Endothelial cell of hepatic sinusoid (primary cell): ENCODE measurements at regions not wholly inside any gene's neighbourhood (a gene's known extent, or its start where the extent isn't known, plus 50 kb on each side); places are given as distances from the start of the nearest gene placed in this dataset.
"Not testable (repeated sequence)": the region's sequence is repeated elsewhere in the genome, so short reads cannot be mapped to it uniquely, and the experiment has no call there.

Source experiments
- in situ Hi-C: cut with HindIII; loops from 2 replicates; pipeline ENCODE4 v1.10.0; 2017; ENCODE audit warnings: low sequenced_read_pairs

GRCh38 chr18:60020107-60020925, 120.5 kb downstream of the PMAIP1 start:
- in situ Hi-C loops = no loop called here

- in situ Hi-C loops = no loop called here
These were observed 119.7 kb downstream of the PMAIP1 start for GRCh38 chr18:60019463-60019840.

DNA sequence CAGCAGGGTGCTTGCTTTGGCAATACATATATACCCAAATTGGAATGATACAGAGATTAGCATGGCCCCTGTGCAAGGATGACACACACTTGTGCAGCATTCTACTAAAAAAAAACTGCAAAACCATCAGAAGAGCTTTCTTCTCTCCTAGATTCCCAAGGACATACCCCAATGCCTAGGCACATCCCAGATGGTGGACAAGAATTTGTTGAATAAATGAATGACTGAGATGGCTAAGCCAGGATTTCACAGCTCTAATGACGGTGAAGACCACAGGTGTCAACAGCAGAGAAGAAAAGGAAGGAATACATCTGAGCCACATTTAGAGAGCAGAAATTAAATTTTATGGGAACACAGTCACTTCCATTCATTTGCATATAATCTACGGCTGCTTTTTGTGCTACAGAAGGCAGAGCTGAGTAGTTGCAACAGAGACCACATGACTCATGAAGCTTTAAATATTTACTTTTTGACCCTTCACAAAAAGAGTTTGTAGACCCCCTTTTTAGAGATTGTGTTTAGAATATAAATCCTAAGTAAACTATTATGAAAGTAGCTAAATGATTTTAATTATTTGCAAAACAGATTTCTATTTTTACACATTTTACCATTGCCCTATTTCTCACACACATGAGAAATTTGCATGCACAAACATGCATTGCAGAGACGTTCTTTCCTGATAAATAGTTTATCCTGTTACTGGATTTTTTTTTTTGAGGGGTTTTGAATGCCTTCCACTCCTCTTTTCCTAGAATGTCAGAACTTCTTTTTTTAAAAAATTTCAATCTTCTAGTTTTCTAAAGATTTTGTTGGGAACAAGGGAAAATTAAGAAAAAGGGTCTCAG, 119.0 kb downstream of the PMAIP1 start:
- in situ Hi-C loops = no loop called here

DNA sequence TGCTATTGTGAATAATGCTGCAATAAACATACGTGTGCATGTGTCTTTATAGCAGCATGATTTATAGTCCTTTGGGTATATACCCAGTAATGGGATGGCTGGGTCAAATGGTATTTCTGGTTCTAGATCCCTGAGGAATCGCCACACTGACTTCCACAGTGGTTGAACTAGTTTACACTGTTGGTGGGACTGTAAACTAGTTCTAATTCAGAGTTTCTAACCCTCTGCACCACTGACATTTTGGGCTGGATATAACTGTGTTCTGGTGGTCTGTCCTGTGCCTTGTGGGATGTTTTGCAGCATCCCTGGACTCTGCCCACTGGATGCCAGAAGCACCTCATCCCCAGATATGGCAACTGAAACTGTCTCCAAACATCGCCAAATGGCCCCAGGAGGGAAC, 118.3 kb downstream of the PMAIP1 start:
- in situ Hi-C loops = not testable (repeated sequence)

GRCh38 chr18:60017371-60017770, 117.6 kb downstream of the PMAIP1 start:
- in situ Hi-C loops = no loop called here

GRCh38 chr18:60015826-60016225, 116.0 kb downstream of the PMAIP1 start:
- in situ Hi-C loops = not testable (repeated sequence)

GRCh38 chr18:60013148-60013547, 113.4 kb downstream of the PMAIP1 start:
- in situ Hi-C loops = not testable (repeated sequence)

- in situ Hi-C loops = no loop called here
These were observed 111.2 kb downstream of the PMAIP1 start for GRCh38 chr18:60010984-60011383.

DNA sequence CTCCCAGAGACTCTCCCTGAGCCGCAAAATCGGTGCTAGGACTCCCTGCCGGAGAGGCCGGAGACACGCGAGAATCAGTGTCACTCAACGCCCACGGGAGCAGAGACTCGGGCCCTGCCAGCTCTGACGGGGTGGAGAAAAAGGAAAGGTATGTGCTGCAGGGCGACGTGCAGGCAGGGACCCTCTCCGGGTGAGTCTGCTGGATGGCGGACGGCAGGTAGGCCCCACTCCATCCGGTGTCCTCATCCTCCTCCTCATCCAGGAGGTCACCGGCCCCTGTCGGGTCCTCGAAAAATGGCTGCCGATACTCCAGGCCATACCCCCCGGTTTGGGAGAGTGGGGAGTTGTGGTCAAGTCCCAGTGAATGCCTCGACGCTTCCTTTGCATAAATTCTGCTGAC, 110.7 kb downstream of the PMAIP1 start:
- in situ Hi-C loops = no loop called here

GRCh38 chr18:60007661-60008060, 107.9 kb downstream of the PMAIP1 start:
- in situ Hi-C loops = no loop called here

GRCh38 chr18:60003610-60004185, 103.9 kb downstream of the PMAIP1 start:
- in situ Hi-C loops = no loop called here

GRCh38 chr18:59996370-59996966, 96.7 kb downstream of the PMAIP1 start:
- in situ Hi-C loops = no loop called here

GRCh38 chr18:59994357-59994756, 94.6 kb downstream of the PMAIP1 start:
- in situ Hi-C loops = no loop called here

- in situ Hi-C loops = no loop called here
These were observed 93.8 kb downstream of the PMAIP1 start for GRCh38 chr18:59993560-59993959.

- in situ Hi-C loops = no loop called here
These were observed 90.5 kb downstream of the PMAIP1 start for GRCh38 chr18:59990121-59990823.

- in situ Hi-C loops = loop anchor here (10.0 kb wide), 1 partner anchor 577 kb away; no protein-coding TSS in a partner anchor
These were observed 88.4 kb downstream of the PMAIP1 start for GRCh38 chr18:59988098-59988706.

DNA sequence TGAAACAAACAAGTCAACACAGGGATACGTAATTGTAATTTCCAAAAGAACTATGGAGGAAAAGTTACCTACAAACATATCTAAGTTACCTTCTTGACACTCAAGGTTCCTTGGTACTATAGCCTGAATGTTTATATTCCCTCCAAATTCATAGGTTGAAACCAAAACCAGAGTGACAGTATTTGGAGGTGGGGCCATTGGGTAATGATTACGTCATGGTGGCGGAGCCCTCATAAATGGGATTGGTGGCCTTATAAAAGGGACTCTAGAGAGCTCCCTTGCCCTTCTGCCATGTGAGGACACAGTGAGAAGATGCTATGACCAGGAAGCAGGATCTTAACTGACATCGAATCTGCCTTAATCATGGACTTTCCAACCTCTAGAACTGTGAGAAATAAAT, 87.3 kb downstream of the PMAIP1 start:
- in situ Hi-C loops = loop anchor here (10.0 kb wide), 1 partner anchor 578 kb away; no protein-coding TSS in a partner anchor

- in situ Hi-C loops = loop anchor here (10.0 kb wide), 1 partner anchor 579 kb away; no protein-coding TSS in a partner anchor
These were observed 86.3 kb downstream of the PMAIP1 start for GRCh38 chr18:59986139-59986538.

DNA sequence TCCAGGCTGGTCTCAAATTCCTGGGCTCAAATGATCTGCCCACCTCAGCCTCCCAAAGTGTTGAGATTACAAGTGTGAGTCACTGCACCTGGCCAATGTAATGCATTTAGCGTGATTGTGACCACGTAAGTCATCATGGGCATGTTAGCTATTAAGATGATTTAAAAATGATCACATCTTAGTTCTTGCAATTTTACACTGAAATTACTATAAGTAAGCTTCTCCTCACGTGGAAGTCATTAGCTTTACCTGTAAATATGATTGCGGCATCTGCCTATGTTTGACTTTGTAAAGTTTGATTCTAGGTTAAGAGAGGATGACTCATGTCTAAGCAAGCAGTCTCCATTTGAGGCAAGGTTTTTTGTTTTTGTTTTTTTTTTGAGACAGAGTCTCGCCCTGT, 85.5 kb downstream of the PMAIP1 start:
- in situ Hi-C loops = loop anchor here (10.0 kb wide), 1 partner anchor 580 kb away; no protein-coding TSS in a partner anchor

- in situ Hi-C loops = loop anchor here (10.0 kb wide), 1 partner anchor 581 kb away; no protein-coding TSS in a partner anchor
These were observed 83.7 kb downstream of the PMAIP1 start for GRCh38 chr18:59983506-59983905.
